GM23248 (cell line): ENCODE measurements at regions not wholly inside any gene's neighbourhood (a gene's known extent, or its start where the extent isn't known, plus 50 kb on each side); places are given as distances from the start of the nearest gene placed in this dataset.

Source experiments
- DNase-seq: peaks from one replicate; pipeline ENCODE4 v3.0.0-alpha.2; 2015
- H2AFZ ChIP-seq: fragments of 200-600 bp; sonication (generic); 2 replicates; pipeline ENCODE4 v1.6.1; 2016; ENCODE audit warnings: antibody characterized with exemption
- H3F3A ChIP-seq: fragments of 200-600 bp; sonication (generic); 2 replicates; pipeline ENCODE4 v1.6.1; 2016; ENCODE audit warnings: mild to moderate bottlenecking, antibody characterized with exemption, mixed run types; ENCODE audit not compliant: insufficient read depth
- H3K27ac ChIP-seq: fragments of 200-600 bp; sonication (generic); 2 replicates; pipeline ENCODE4 v1.5.1; 2016; ENCODE audit warnings: mild to moderate bottlenecking
- H3K27me3 ChIP-seq: fragments of 200-600 bp; sonication (generic); replicated peaks from 2 replicates; pipeline ENCODE4 v1.6.1; 2016; ENCODE audit warnings: mild to moderate bottlenecking; ENCODE audit not compliant: insufficient read depth
- H3K36me3 ChIP-seq: fragments of 200-600 bp; sonication (generic); 2 replicates; pipeline ENCODE4 v1.6.1; 2016; ENCODE audit warnings: low read depth, mild to moderate bottlenecking
- H3K4me1 ChIP-seq: fragments of 200-600 bp; sonication (generic); 2 replicates; pipeline ENCODE4 v1.6.1; 2016; ENCODE audit warnings: mild to moderate bottlenecking; ENCODE audit not compliant: insufficient read depth
- H3K4me2 ChIP-seq: fragments of 200-600 bp; sonication (generic); one replicate; pipeline ENCODE4 v1.6.1; 2016; ENCODE audit warnings: mild to moderate bottlenecking; ENCODE audit not compliant: unreplicated experiment
- H3K4me3 ChIP-seq: fragments of 200-600 bp; sonication (generic); 2 replicates; pipeline ENCODE4 v1.5.1; 2016; ENCODE audit warnings: mild to moderate bottlenecking
- H3K79me2 ChIP-seq: fragments of 200-600 bp; sonication (generic); 2 replicates; pipeline ENCODE4 v1.6.1; 2016; ENCODE audit warnings: mild to moderate bottlenecking; ENCODE audit not compliant: insufficient read depth
- H3K9ac ChIP-seq: fragments of 200-600 bp; sonication (generic); 2 replicates; pipeline ENCODE4 v1.6.1; 2016; ENCODE audit warnings: mild to moderate bottlenecking
- H3K9me2 ChIP-seq: fragments of 200-600 bp; sonication (generic); 2 replicates; pipeline ENCODE4 v1.6.1; 2016; ENCODE audit warnings: mixed run types, mild to moderate bottlenecking, moderate library complexity; ENCODE audit not compliant: insufficient read depth
- H3K9me3 ChIP-seq: fragments of 200-600 bp; sonication (generic); one replicate; pipeline ENCODE4 v1.6.1; 2017; ENCODE audit warnings: low read depth
- H4K20me1 ChIP-seq: fragments of 200-600 bp; sonication (generic); 2 replicates; pipeline ENCODE4 v1.6.0; 2016; ENCODE audit not compliant: insufficient read depth
- EZH2 ChIP-seq: fragments of 200-600 bp; sonication (generic); IDR thresholded peaks from 2 replicates; pipeline ENCODE4 v1.6.1; 2018; ENCODE audit warnings: antibody characterized with exemption, mild to moderate bottlenecking; ENCODE audit not compliant: insufficient read depth, poor library complexity, severe bottlenecking
- EZH2phosphoT487 ChIP-seq: fragments of 200-600 bp; sonication (generic); IDR thresholded peaks from 2 replicates; pipeline ENCODE4 v1.6.1; 2018; ENCODE audit warnings: antibody characterized with exemption, moderate library complexity, mild to moderate bottlenecking, low read depth; ENCODE audit not compliant: insufficient read depth
- WGBS, 2 experiments: methylation state at CpG; one replicate each; pipeline ENCODE4 v1.1.6; 2015 to 2017; ENCODE audit warnings: low lambda C conversion rate in 2 of 2, low coverage in 1 of 2; ENCODE audit errors: missing lambda C conversion rate in 2 of 2; 5-methylcytosine and 5-hydroxymethylcytosine counted together
- in situ Hi-C: fragments of 300-500 bp; cut with MboI; formaldehyde crosslinking; loops from 2 replicates; pipeline ENCODE4 v1.15.0; 2020

DNA sequence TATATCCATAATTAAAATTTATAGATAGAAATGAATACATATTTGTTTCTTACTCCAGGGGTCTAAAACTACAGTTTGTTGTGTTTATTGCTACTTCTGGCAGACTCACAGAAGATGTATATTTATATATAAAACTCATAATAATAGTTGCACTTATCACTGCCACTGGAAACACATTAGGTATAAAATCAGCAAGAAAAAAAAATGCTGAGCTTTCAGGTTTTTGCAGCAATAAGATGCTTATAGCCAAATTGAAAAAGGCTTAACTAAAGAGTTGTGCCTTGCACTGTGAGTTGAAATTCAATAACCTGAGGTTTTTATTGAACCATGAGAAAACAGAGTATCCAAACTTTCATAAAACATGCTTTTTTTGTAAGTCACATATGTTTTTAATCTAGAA, 623.9 kb upstream of the CRIM1 start:
- in situ Hi-C loops = no loop called here
- Histone ChIP-seq H3K4me3 (no peak overlapping the region), H3K27ac (no peak overlapping the region), H3K27me3 (no peaks in the 10 kb centered on the region), H3K4me2 (no peak overlapping the region), H3K36me3 (no peaks in the 10 kb centered on the region), H2AFZ (no peak overlapping the region), H3K9me3 (no peaks in the 10 kb centered on the region), H3K4me1 (no peaks in the 10 kb centered on the region), H3K9me2 (no peaks in the 10 kb centered on the region), H3F3A (no peaks in the 10 kb centered on the region), H3K79me2 (no peaks in the 10 kb centered on the region), H4K20me1 (no peaks in the 10 kb centered on the region), H3K9ac (no peak overlapping the region)
- TF ChIP-seq EZH2 = no peak
- TF ChIP-seq EZH2phosphoT487 = no peak
- no peak for DNase-seq

DNA sequence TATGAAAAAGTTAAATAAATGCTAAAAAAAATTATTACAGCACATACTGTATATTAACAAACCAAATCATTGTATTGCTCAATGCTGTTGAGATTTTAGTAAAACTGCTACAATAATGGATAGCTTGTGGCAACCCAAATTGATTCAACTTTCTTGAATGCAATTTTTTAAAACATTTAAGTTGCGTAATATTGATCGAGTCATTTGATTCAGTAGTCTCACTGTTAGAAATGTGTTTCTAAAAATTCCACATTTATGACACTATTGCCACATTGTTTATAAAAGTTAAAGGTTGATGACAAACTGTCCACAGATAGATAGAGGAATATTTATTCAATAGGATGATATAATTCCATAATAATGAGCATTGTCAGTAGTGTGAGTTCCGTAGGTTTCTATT, 640.7 kb upstream of the CRIM1 start:
- no peaks in the 10 kb centered on the region for H3K79me2 ChIP-seq
- in situ Hi-C loops = no loop called here
- H2AFZ ChIP-seq = no peak overlapping the region
- TF ChIP-seq EZH2 (no peak), EZH2phosphoT487 (no peak)
- H3F3A ChIP-seq = no peaks in the 10 kb centered on the region
- no peak overlapping the region for H3K27ac ChIP-seq
- WGBS, 2 experiments = 35 to 38% methylated on average over 3 of the region's 3 CpGs
- no peaks in the 10 kb centered on the region for H4K20me1 ChIP-seq
- DNase-seq = no peak
- H3K36me3 ChIP-seq = no peaks in the 10 kb centered on the region
- peaks cover 4% of the 10 kb centered on the region for H3K9me3 ChIP-seq
- no peaks in the 10 kb centered on the region for H3K9me2 ChIP-seq
- H3K9ac ChIP-seq = no peak overlapping the region
- no peaks in the 10 kb centered on the region for H3K27me3 ChIP-seq
- no peak overlapping the region for H3K4me2 ChIP-seq
- H3K4me1 ChIP-seq = no peaks in the 10 kb centered on the region
- no peak overlapping the region for H3K4me3 ChIP-seq

DNA sequence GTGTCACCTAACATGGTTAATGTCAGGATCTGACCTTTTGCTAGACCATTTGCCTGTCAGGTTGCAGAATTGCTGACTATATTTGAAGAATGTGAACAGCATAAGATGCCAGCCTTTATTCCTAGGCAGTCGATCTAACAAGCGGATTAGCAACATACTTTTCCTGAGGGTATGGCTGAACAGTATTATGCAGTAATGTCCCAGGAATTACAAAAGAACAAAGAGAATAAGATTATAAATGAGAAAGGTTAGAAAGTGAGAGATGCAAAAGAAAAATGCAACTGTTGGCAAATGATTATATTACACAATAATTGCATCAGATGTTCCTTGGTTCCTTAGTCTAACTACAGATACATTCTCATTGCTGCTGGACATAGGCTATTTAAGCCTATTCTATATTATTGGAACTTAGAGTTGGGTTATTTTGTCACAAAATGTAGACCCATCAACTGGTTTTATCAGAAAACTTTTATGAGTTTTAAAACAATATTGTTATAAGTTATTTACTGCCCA, 647.1 kb upstream of the CRIM1 start:
- TF ChIP-seq EZH2 (no peak), EZH2phosphoT487 (no peak)
- in situ Hi-C loops = no loop called here
- H3K9me2 ChIP-seq = no peaks in the 10 kb centered on the region

DNA sequence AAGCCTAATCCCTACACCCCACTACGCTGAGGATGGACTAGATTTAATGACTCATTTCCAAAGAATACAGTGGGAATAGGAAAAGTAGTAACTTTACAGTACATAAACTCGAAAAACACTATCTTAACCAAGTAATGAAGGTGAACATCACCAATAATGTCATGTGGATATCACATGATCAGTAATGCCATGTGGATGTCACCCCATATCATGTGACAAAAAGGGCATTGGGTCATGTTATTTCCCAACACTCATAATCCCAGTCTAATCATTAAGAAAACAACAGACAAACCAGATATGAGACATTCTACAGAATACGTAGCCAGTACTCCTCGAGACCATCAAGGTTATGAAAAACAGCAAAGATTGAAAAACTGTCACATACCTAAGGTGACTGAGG, 667.3 kb upstream of the CRIM1 start:
- H3K4me1 ChIP-seq = no peaks in the 10 kb centered on the region
- H3K9me3 ChIP-seq = peaks cover 2% of the 10 kb centered on the region
- no peaks in the 10 kb centered on the region for H3F3A ChIP-seq
- DNase-seq = no peak
- no peaks in the 10 kb centered on the region for H3K36me3 ChIP-seq
- H2AFZ ChIP-seq = no peak overlapping the region
- H3K27ac ChIP-seq = no peak overlapping the region
- H3K4me3 ChIP-seq = no peak overlapping the region
- H3K79me2 ChIP-seq = no peaks in the 10 kb centered on the region
- WGBS, 2 experiments = 21 to 26% methylated on average over 4 of the region's 4 CpGs
- TF ChIP-seq EZH2phosphoT487 (no peak), EZH2 (no peak)
- no peak overlapping the region for H3K9ac ChIP-seq
- H4K20me1 ChIP-seq = no peaks in the 10 kb centered on the region
- no peak overlapping the region for H3K4me2 ChIP-seq
- no peaks in the 10 kb centered on the region for H3K9me2 ChIP-seq
- H3K27me3 ChIP-seq = no peaks in the 10 kb centered on the region
- in situ Hi-C loops = no loop called here

More for the DNA sequence above, 647.1 kb upstream of the CRIM1 start:
- Histone ChIP-seq H3K4me2 (no peak overlapping the region), H4K20me1 (no peaks in the 10 kb centered on the region), H3K27me3 (no peaks in the 10 kb centered on the region), H3K4me1 (no peaks in the 10 kb centered on the region), H3K9ac (no peak overlapping the region), H3K9me3 (no peaks in the 10 kb centered on the region), H2AFZ (no peak overlapping the region), H3K27ac (no peak overlapping the region), H3K79me2 (no peaks in the 10 kb centered on the region), H3K4me3 (no peak overlapping the region), H3K36me3 (no peaks in the 10 kb centered on the region), H3F3A (no peaks in the 10 kb centered on the region)
- no peak for DNase-seq
- WGBS, 2 experiments = 48 to 68% methylated on average over 2 of the region's 2 CpGs

- no peaks in the 10 kb centered on the region for H3F3A ChIP-seq
- no peaks in the 10 kb centered on the region for H3K9me2 ChIP-seq
- H3K27ac ChIP-seq = no peak overlapping the region
- H3K79me2 ChIP-seq = no peaks in the 10 kb centered on the region
- no peaks in the 10 kb centered on the region for H3K27me3 ChIP-seq
- in situ Hi-C loops = no loop called here
- no peaks in the 10 kb centered on the region for H3K36me3 ChIP-seq
- no peak overlapping the region for H3K9ac ChIP-seq
- H2AFZ ChIP-seq = no peak overlapping the region
- 18 to 21% methylated on average over 2 of the region's 2 CpGs for WGBS, 2 experiments
- H3K4me2 ChIP-seq = no peak overlapping the region
- H3K9me3 ChIP-seq = no peaks in the 10 kb centered on the region
- H3K4me1 ChIP-seq = no peaks in the 10 kb centered on the region
- TF ChIP-seq EZH2 (no peak), EZH2phosphoT487 (no peak)
- DNase-seq = no peak
- H4K20me1 ChIP-seq = no peaks in the 10 kb centered on the region
- no peak overlapping the region for H3K4me3 ChIP-seq
Measured at GRCh38 chr2:35651688-35652323, 703.8 kb upstream of the CRIM1 start.
